RWPE2 (cell line): ENCODE measurements at regions not wholly inside any gene's neighbourhood (a gene's known extent, or its start where the extent isn't known, plus 50 kb on each side); places are given as distances from the start of the nearest gene placed in this dataset.

ENCODE experiments used
- ATAC-seq: fragments of 200-7000 bp; cut with Tn5 transposase; 3 replicates; pipeline ENCODE4 v1.9.1; 2021; ENCODE audit warnings: low read depth
- DNase-seq: peaks from one replicate; pipeline ENCODE4 v3.0.0-alpha.2; 2020; ENCODE audit warnings: low spot score
- H3K27ac ChIP-seq: fragments of 450-650 bp; 2 replicates; pipeline ENCODE4 v1.5.1; 2017; ENCODE audit warnings: mild to moderate bottlenecking; ENCODE audit not compliant: poor library complexity, severe bottlenecking
- H3K27me3 ChIP-seq: fragments of 250-450 bp; sonication (Bioruptor Pico); 2 replicates; pipeline ENCODE4 v1.5.1; 2021; ENCODE audit warnings: mild to moderate bottlenecking, moderate library complexity; ENCODE audit not compliant: insufficient read depth, poor library complexity, severe bottlenecking
- H3K36me3 ChIP-seq: fragments of 250-450 bp; sonication (Bioruptor Pico); 2 replicates; pipeline ENCODE4 v1.5.1; 2020; ENCODE audit warnings: low read depth, mild to moderate bottlenecking, moderate library complexity
- H3K4me1 ChIP-seq: fragments of 250-450 bp; sonication (Bioruptor Pico); 2 replicates; pipeline ENCODE4 v1.5.1; 2021; ENCODE audit warnings: mild to moderate bottlenecking, moderate library complexity; ENCODE audit not compliant: insufficient read depth, poor library complexity, severe bottlenecking
- H3K4me3 ChIP-seq: fragments of 250-450 bp; sonication (Bioruptor Pico); 2 replicates; pipeline ENCODE4 v1.5.1; 2021; ENCODE audit warnings: mild to moderate bottlenecking, moderate library complexity; ENCODE audit not compliant: severe bottlenecking
- H3K9me3 ChIP-seq: fragments of 250-450 bp; sonication (Bioruptor Pico); 2 replicates; pipeline ENCODE4 v1.5.1; 2021; ENCODE audit warnings: mild to moderate bottlenecking, moderate library complexity; ENCODE audit not compliant: severe bottlenecking
- CTCF ChIP-seq: fragments of 450-650 bp; IDR thresholded peaks from one replicate; pipeline ENCODE4 v1.5.1; 2017; ENCODE audit warnings: mild to moderate bottlenecking, moderate library complexity; ENCODE audit not compliant: poor library complexity, severe bottlenecking

GRCh38 chr5:2640717-2641116 is 110.8 kb downstream of the IRX2 start:
- Histone ChIP-seq H3K27me3 (peaks cover 12% of the 10 kb centered on the region), H3K4me1 (no peaks in the 10 kb centered on the region), H3K27ac (no peak overlapping the region), H3K36me3 (no peaks in the 10 kb centered on the region), H3K9me3 (no peaks in the 10 kb centered on the region), H3K4me3 (no peak overlapping the region)
- DNase-seq = no peak
- TF ChIP-seq CTCF = no peak
- ATAC-seq = no peak

- H3K9me3 ChIP-seq = no peaks in the 10 kb centered on the region
- TF ChIP-seq CTCF = no peak
- no peak overlapping the region for H3K4me3 ChIP-seq
- H3K27me3 ChIP-seq = peaks cover 20% of the 10 kb centered on the region
- H3K27ac ChIP-seq = no peak overlapping the region
- no peaks in the 10 kb centered on the region for H3K4me1 ChIP-seq
- DNase-seq (no peak), ATAC-seq (no peak)
- H3K36me3 ChIP-seq = no peaks in the 10 kb centered on the region
Observed at GRCh38 chr5:2639425-2639824, 112.1 kb downstream of the IRX2 start.

- DNase-seq = peak; percentile 7
- no peak overlapping the region for H3K4me3 ChIP-seq
- no peaks in the 10 kb centered on the region for H3K9me3 ChIP-seq
- no peaks in the 10 kb centered on the region for H3K36me3 ChIP-seq
- H3K4me1 ChIP-seq = no peaks in the 10 kb centered on the region
- ATAC-seq = 0 out of 3 replicates have a peak, but pooled peaks have one; percentile 10
- peaks cover 58% of the 10 kb centered on the region for H3K27me3 ChIP-seq
- H3K27ac ChIP-seq = no peak overlapping the region
- no peak for TF ChIP-seq CTCF
Observed at GRCh38 chr5:2634399-2635176, 116.9 kb downstream of the IRX2 start.

GRCh38 chr5:2633992-2634391 is 117.5 kb downstream of the IRX2 start:
- H3K27me3 ChIP-seq = peaks cover 58% of the 10 kb centered on the region
- TF ChIP-seq CTCF = no peak

GRCh38 chr5:2631758-2632157 is 119.7 kb downstream of the IRX2 start:
- Histone ChIP-seq H3K9me3 (no peaks in the 10 kb centered on the region), H3K27ac (no peak overlapping the region), H3K36me3 (no peaks in the 10 kb centered on the region), H3K4me3 (no peak overlapping the region), H3K4me1 (no peaks in the 10 kb centered on the region), H3K27me3 (peaks cover 49% of the 10 kb centered on the region)
- DNase-seq (no peak), ATAC-seq (no peak)
- TF ChIP-seq CTCF = no peak

More at GRCh38 chr5:2633992-2634391, 117.5 kb downstream of the IRX2 start:
- Histone ChIP-seq H3K27ac (no peak overlapping the region), H3K36me3 (no peaks in the 10 kb centered on the region), H3K4me1 (no peaks in the 10 kb centered on the region), H3K9me3 (no peaks in the 10 kb centered on the region), H3K4me3 (no peak overlapping the region)
- DNase-seq (no peak), ATAC-seq (peak; percentile 68)
